ENCODE measurements at regions not wholly inside any gene's neighbourhood (a gene's known extent, or its start where the extent isn't known, plus 50 kb on each side); places are given as distances from the start of the nearest gene placed in this dataset.

DNA sequence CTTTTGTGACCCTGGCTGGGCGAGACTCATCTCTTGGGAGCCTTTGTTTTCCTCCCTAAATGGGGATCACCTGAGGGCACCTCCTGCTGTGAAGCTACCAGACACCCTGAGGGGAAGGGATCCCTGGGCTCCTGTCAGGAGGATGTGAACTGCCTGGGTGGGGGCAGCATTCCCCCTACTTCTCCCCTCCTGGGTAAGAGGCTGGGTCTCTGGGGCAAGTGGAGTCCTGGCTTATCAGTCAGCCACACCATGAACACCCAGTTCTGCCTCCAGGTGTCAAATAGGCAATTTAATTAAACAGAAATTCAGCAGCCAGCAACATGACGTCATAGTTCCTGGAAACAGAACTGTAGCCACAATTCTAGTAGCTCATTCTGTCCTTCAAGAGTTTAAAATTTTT is 97.7 kb upstream of the RET start:
- no peak for DNase-seq (ENCODE audit: low spot score)
- CTCF ChIA-PET: no interaction called here
- Histone ChIP-seq H3K9me3 (ENCODE audit: low read depth, low read length, poor library complexity, severe bottlenecking) (no peaks in the 10 kb centered on the region), H3K4me3 (ENCODE audit: low read depth, low read length, poor library complexity, severe bottlenecking) (no peak overlapping the region), H3K36me3 (ENCODE audit: insufficient read depth, low read length, poor library complexity, severe bottlenecking) (no peaks in the 10 kb centered on the region), H3K4me1 (ENCODE audit: insufficient read depth, low read length, poor library complexity, severe bottlenecking) (no peaks in the 10 kb centered on the region), H3K27me3 (replicated peaks; ENCODE audit: insufficient read depth, low read depth, low read length, poor library complexity) (no peaks in the 10 kb centered on the region), H3K27ac (ENCODE audit: low read depth, low read length, poor library complexity, severe bottlenecking) (no peak overlapping the region)
- intact Hi-C loops (cut with micrococcal nuclease; ENCODE audit: unreplicated experiment): no loop called here
- no peak for TF ChIP-seq EZH2 (IDR thresholded peaks at IDR 0.05; ENCODE audit: borderline replicate concordance, low read depth, low read length, poor library complexity, severe bottlenecking)
- TF ChIP-seq, protein P1, sequence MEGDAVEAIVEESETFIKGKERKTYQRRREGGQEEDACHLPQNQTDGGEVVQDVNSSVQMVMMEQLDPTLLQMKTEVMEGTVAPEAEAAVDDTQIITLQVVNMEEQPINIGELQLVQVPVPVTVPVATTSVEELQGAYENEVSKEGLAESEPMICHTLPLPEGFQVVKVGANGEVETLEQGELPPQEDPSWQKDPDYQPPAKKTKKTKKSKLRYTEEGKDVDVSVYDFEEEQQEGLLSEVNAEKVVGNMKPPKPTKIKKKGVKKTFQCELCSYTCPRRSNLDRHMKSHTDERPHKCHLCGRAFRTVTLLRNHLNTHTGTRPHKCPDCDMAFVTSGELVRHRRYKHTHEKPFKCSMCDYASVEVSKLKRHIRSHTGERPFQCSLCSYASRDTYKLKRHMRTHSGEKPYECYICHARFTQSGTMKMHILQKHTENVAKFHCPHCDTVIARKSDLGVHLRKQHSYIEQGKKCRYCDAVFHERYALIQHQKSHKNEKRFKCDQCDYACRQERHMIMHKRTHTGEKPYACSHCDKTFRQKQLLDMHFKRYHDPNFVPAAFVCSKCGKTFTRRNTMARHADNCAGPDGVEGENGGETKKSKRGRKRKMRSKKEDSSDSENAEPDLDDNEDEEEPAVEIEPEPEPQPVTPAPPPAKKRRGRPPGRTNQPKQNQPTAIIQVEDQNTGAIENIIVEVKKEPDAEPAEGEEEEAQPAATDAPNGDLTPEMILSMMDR (conservative IDR thresholded peaks at IDR 0.05; ENCODE audit: low read depth, low read length): no peak
- no TSS peak for BruUV-seq (replicated peaks)
- POLR2A ChIA-PET (ENCODE audit: low non-redundant PET): no interaction called here

DNA sequence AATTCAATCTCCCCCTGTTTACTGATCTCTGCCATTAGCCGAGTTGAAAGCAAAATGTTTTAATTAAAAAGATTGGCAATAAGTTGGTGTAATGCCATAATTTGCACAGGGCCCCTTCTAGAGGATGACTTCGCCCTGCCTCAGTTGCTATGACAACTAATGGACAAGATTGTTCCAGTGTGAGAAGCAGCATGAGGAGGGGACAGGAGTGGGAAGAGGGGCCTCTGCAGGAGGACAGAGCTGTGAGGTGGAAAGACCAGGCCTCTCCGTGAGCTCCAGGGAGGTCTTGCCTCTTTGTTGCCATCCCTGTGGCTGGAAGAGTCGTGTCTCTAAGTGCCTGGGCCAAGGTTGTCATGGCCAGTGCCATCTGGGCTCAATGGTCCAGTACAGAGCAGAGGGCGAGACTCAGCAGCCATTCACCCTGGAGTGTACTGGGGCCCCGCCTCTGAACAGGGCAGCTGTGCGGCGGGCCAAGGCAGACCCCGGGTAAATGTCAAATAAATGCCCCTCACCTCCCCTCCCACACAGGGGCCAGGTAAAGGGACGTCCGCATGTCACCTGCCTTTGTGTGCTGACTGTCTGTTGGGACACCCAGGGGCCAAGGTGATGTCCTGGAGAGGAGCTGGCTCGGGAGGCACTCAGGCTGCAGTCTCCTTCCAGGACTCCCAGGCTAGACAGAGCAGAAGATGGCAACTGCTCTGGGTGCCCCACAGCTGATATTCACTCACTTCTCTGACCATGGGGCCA is 97.0 kb upstream of the RET start:
- CTCF ChIA-PET: no interaction called here
- BruUV-seq (replicated peaks): no TSS peak

DNA sequence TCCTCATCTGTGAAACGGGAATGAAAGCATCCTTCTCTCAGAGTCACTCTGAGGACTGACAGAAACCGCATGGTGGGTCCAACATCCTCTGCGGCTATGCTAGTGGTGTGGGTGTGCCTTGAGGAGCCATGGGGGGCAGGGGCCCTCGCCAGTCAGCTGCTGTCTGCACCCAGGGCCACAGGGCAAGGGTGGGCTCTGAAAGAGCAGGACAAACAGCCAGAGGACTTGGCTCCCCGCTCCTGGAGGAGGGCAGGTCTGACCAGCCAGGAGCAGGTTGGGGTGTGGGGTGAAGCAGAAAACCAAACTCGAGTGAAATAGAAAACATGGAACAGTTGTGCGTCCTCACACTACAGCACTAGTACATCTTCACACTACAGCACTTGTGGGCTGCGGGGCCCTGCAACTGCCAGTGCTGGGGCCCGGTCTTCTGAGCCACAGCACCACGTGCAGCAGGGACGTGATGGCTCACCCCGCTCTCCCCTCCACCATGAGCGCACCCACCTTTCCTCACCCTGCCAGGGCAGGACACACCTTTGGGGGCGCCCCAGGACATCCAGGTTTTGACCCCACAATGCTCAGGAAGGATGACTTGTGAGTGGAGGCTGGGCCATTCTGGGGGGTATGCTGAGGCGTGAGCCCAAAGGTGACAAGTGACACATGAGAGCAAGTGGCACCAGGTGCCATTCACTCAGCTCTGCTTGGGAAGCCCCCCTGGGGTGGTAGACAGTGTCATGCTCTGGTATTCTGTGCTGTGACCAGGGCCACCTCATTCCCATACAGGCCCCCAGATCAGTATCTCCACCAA is 96.1 kb upstream of the RET start:
- no peak for TF ChIP-seq EZH2 (IDR thresholded peaks at IDR 0.05; ENCODE audit: borderline replicate concordance, low read depth, low read length, poor library complexity, severe bottlenecking)
- TF ChIP-seq, protein P1 (conservative IDR thresholded peaks at IDR 0.05; ENCODE audit: low read depth, low read length): no peak
- Histone ChIP-seq H3K9me3 (ENCODE audit: low read depth, low read length, poor library complexity, severe bottlenecking) (no peaks in the 10 kb centered on the region), H3K4me1 (ENCODE audit: insufficient read depth, low read length, poor library complexity, severe bottlenecking) (no peaks in the 10 kb centered on the region), H3K4me3 (ENCODE audit: low read depth, low read length, poor library complexity, severe bottlenecking) (no peak overlapping the region), H3K36me3 (ENCODE audit: insufficient read depth, low read length, poor library complexity, severe bottlenecking) (no peaks in the 10 kb centered on the region), H3K27ac (ENCODE audit: low read depth, low read length, poor library complexity, severe bottlenecking) (no peak overlapping the region), H3K27me3 (replicated peaks; ENCODE audit: insufficient read depth, low read depth, low read length, poor library complexity) (no peaks in the 10 kb centered on the region)
- intact Hi-C loops (cut with micrococcal nuclease; ENCODE audit: unreplicated experiment): no loop called here
- ChIA-PET CTCF (no interaction called here), POLR2A (ENCODE audit: low non-redundant PET) (no interaction called here)
- BruUV-seq (replicated peaks): no TSS peak
- no peak for DNase-seq (ENCODE audit: low spot score)

More for the DNA sequence above, 97.0 kb upstream of the RET start:
- no peak overlapping the region for H3K4me3 ChIP-seq (ENCODE audit: low read depth, low read length, poor library complexity, severe bottlenecking)
- POLR2A ChIA-PET (ENCODE audit: low non-redundant PET): no interaction called here
- no peaks in the 10 kb centered on the region for H3K36me3 ChIP-seq (ENCODE audit: insufficient read depth, low read length, poor library complexity, severe bottlenecking)
- TF ChIP-seq, protein P1 (conservative IDR thresholded peaks at IDR 0.05; ENCODE audit: low read depth, low read length): no peak
- no peak for TF ChIP-seq EZH2 (IDR thresholded peaks at IDR 0.05; ENCODE audit: borderline replicate concordance, low read depth, low read length, poor library complexity, severe bottlenecking)
- H3K4me1 ChIP-seq (ENCODE audit: insufficient read depth, low read length, poor library complexity, severe bottlenecking): no peaks in the 10 kb centered on the region
- H3K27ac ChIP-seq (ENCODE audit: low read depth, low read length, poor library complexity, severe bottlenecking): no peak overlapping the region
- no peaks in the 10 kb centered on the region for H3K27me3 ChIP-seq (replicated peaks; ENCODE audit: insufficient read depth, low read depth, low read length, poor library complexity)
- no peak for DNase-seq (ENCODE audit: low spot score)
- intact Hi-C loops (cut with micrococcal nuclease; ENCODE audit: unreplicated experiment): no loop called here
- H3K9me3 ChIP-seq (ENCODE audit: low read depth, low read length, poor library complexity, severe bottlenecking): no peaks in the 10 kb centered on the region

Measured in A673 (cell line).